Rectal smooth muscle tissue (tissue), 1 donor: ENCODE measurements at regions not wholly inside any gene's neighbourhood (a gene's known extent, or its start where the extent isn't known, plus 50 kb on each side); places are given as distances from the start of the nearest gene placed in this dataset.
A peak's percentile ranks its signal among the peaks of the same experiment; 100 is the strongest.

Source experiments
- H3K27ac ChIP-seq: one replicate; pipeline ENCODE4 v1.7.0; 2013; ENCODE audit warnings: low read depth, low read length, inconsistent platforms
- H3K27me3 ChIP-seq: one replicate; pipeline ENCODE4 v1.7.0; 2013; ENCODE audit warnings: low read length; ENCODE audit not compliant: control insufficient read depth, insufficient read depth
- H3K36me3 ChIP-seq: one replicate; pipeline ENCODE4 v1.7.0; 2013; ENCODE audit warnings: low read length; ENCODE audit not compliant: control insufficient read depth, insufficient read depth
- H3K4me1 ChIP-seq: one replicate; pipeline ENCODE4 v1.7.0; 2013; ENCODE audit warnings: low read length; ENCODE audit not compliant: control insufficient read depth, insufficient read depth
- H3K4me3 ChIP-seq: one replicate; pipeline ENCODE4 v1.7.0; 2013; ENCODE audit warnings: low read length
- H3K9ac ChIP-seq: one replicate; pipeline ENCODE4 v1.7.0; 2013; ENCODE audit warnings: low read length

DNA sequence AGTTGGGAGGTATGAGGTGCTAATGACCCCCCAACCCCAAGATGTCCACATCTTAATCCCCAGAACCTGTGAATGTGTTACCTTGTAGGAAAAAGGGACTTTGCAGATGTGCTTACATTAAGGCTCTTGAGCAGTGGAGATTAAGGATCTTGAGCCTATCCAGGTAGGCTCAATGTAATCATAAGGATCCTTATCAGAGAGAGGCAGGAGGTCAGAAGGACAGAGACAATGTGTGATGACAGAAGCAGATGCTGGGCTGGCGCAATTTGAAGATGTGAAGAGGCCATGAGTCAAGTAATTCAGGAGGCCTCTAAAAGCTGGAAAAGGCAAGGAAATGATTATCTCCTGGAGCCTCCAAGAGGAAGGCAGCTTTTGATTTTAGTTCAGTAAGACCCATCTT is 90.4 kb upstream of the MAX start:
- no peak overlapping the region for H3K27ac ChIP-seq
- no peak overlapping the region for H3K9ac ChIP-seq
- H3K36me3 ChIP-seq: no peaks in the 10 kb centered on the region
- H3K27me3 ChIP-seq: no peaks in the 10 kb centered on the region
- no peaks in the 10 kb centered on the region for H3K4me1 ChIP-seq
- no peak overlapping the region for H3K4me3 ChIP-seq

DNA sequence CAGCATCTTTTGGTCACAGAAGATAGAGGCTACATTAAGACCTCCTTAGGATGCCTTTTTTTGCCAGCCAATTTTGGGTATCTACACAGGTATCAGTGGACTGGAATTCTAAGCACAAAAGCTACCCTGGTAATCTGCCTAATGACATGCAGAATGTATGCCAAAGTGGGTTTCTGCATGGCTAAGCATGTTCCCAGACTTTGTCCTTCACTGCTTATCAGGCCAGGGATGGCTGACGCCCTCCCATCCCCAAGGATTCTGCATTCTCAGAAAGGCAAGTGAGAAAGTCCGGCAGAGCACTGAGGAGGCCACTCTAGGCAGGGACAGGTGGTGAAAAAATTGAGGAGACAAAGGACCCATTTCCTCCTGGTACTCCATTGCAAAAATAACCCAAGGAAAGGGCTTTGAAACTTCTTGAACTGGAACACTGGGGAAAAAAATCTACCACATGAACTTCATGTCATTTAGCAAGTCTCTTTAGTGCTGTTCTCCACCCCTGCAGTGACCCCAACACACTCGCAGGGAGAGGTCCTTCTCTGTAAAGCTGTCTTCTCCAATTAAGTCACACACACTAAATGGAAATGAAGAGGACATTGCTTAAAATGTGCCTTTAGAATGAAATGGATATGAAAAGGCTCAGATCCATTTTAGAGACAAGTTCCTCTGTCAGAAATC is 91.7 kb upstream of the MAX start:
- H3K9ac ChIP-seq: no peak overlapping the region
- H3K4me3 ChIP-seq: no peak overlapping the region
- H3K27ac ChIP-seq: no peak overlapping the region
- no peaks in the 10 kb centered on the region for H3K27me3 ChIP-seq
- no peaks in the 10 kb centered on the region for H3K36me3 ChIP-seq
- H3K4me1 ChIP-seq: no peaks in the 10 kb centered on the region

GRCh38 chr14:65195042-65195719 is 92.9 kb upstream of the MAX start:
- no peak overlapping the region for H3K27ac ChIP-seq
- H3K36me3 ChIP-seq: no peaks in the 10 kb centered on the region
- H3K4me3 ChIP-seq: no peak overlapping the region
- H3K9ac ChIP-seq: no peak overlapping the region
- H3K27me3 ChIP-seq: no peaks in the 10 kb centered on the region
- H3K4me1 ChIP-seq: no peaks in the 10 kb centered on the region

DNA sequence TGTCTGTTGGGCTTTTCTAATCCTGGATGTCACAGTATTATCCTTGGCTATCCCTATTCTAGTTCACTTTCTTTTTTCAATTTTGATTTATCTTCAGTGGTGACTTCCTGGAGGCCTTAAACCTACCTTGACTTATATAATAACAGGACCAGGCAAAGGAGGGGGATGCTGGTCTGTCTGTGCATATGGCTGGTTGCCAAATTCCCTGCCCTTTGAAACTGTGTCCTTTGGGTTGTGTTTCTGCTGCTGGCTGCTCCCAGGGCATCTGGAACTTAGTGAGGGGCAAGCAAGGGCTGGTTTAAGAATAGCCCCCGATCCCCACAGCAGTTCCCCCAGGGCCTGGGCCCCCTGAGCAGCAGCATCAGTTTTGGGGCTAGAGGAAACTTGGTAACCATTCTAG is 96.0 kb upstream of the MAX start:
- Histone ChIP-seq H3K9ac (no peak overlapping the region), H3K4me3 (no peak overlapping the region), H3K27ac (no peak overlapping the region), H3K27me3 (no peaks in the 10 kb centered on the region), H3K36me3 (no peaks in the 10 kb centered on the region), H3K4me1 (no peaks in the 10 kb centered on the region)

- no peaks in the 10 kb centered on the region for H3K4me1 ChIP-seq
- H3K27ac ChIP-seq: no peak overlapping the region
- H3K4me3 ChIP-seq: no peak overlapping the region
- no peak overlapping the region for H3K9ac ChIP-seq
- no peaks in the 10 kb centered on the region for H3K36me3 ChIP-seq
- H3K27me3 ChIP-seq: no peaks in the 10 kb centered on the region
Measured at GRCh38 chr14:65200454-65200853, 98.1 kb upstream of the MAX start.

GRCh38 chr14:65203574-65203973 is 101.3 kb upstream of the MAX start:
- H3K27ac ChIP-seq: no peak overlapping the region
- H3K4me3 ChIP-seq: no peak overlapping the region
- no peaks in the 10 kb centered on the region for H3K36me3 ChIP-seq
- no peak overlapping the region for H3K9ac ChIP-seq
- no peaks in the 10 kb centered on the region for H3K4me1 ChIP-seq
- H3K27me3 ChIP-seq: no peaks in the 10 kb centered on the region

GRCh38 chr14:65204056-65204455 is 101.7 kb upstream of the MAX start:
- no peaks in the 10 kb centered on the region for H3K36me3 ChIP-seq

GRCh38 chr14:65206078-65206447 is 103.7 kb upstream of the MAX start:
- Histone ChIP-seq H3K9ac (no peak overlapping the region), H3K27me3 (no peaks in the 10 kb centered on the region), H3K36me3 (no peaks in the 10 kb centered on the region), H3K27ac (no peak overlapping the region), H3K4me1 (no peaks in the 10 kb centered on the region), H3K4me3 (no peak overlapping the region)

More at GRCh38 chr14:65204056-65204455, 101.7 kb upstream of the MAX start:
- Histone ChIP-seq H3K27ac (no peak overlapping the region), H3K27me3 (no peaks in the 10 kb centered on the region), H3K4me1 (no peaks in the 10 kb centered on the region), H3K4me3 (no peak overlapping the region), H3K9ac (no peak overlapping the region)

DNA sequence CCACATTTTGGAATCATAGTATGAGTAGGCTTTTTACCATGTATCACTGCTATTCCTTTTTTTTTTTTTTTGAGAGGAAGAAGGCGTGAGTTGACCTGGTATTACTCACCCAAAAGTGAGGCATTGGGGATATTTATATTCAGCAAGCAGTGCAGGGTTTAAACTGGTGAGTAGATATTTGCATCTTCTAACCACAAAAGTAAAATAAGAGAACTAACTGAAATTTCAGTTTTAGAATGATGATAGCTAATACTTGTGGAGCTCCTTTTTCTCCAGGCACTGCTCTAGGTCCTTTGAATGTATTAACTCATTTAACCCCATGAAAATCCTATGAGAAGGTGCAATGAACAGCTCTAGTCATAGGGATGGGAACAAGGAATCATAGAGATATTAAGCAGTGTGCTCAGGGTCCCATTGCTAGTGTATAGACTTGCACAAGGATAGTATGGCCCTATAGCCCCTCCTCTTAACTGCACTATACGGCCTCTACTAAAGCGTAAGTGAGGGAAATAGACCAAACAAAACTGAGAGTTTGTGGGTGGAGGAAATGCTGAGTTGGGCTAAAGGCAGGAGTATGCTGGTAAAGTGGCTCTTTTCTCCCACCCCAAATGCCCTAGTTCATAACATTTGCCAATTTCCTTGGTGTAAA is 104.3 kb upstream of the MAX start:
- H3K4me1 ChIP-seq: no peaks in the 10 kb centered on the region
- H3K4me3 ChIP-seq: peak overlapping the region; percentile 15
- H3K27me3 ChIP-seq: no peaks in the 10 kb centered on the region
- no peaks in the 10 kb centered on the region for H3K36me3 ChIP-seq
- H3K9ac ChIP-seq: no peak overlapping the region
- no peak overlapping the region for H3K27ac ChIP-seq

DNA sequence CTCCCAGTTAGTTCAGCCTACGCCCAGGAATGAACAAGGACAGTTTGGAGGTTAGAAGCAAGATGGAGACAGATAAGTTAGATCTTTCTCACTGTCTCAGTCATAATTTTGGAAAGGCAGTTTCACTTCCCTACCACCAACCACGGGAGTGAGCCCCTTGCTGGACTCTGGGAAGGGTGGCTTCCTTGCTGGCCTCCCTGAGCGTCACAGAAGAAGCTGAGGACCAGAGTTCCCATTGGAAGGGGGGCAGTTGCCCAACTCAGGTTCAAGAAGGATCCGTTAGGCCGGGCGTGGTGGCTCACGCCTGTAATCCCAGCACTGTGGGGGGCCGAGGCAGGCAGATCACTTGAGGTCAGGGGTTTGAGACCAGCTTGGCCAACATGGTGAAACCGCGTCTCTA is 106.2 kb upstream of the MAX start:
- no peak overlapping the region for H3K27ac ChIP-seq
- H3K4me1 ChIP-seq: no peaks in the 10 kb centered on the region
- no peaks in the 10 kb centered on the region for H3K36me3 ChIP-seq
- no peak overlapping the region for H3K4me3 ChIP-seq
- H3K27me3 ChIP-seq: no peaks in the 10 kb centered on the region
- no peak overlapping the region for H3K9ac ChIP-seq

GRCh38 chr14:65210118-65210821 is 108.0 kb upstream of the MAX start:
- H3K9ac ChIP-seq: no peak overlapping the region
- no peak overlapping the region for H3K27ac ChIP-seq
- H3K27me3 ChIP-seq: no peaks in the 10 kb centered on the region
- no peaks in the 10 kb centered on the region for H3K4me1 ChIP-seq
- no peaks in the 10 kb centered on the region for H3K36me3 ChIP-seq
- H3K4me3 ChIP-seq: no peak overlapping the region

DNA sequence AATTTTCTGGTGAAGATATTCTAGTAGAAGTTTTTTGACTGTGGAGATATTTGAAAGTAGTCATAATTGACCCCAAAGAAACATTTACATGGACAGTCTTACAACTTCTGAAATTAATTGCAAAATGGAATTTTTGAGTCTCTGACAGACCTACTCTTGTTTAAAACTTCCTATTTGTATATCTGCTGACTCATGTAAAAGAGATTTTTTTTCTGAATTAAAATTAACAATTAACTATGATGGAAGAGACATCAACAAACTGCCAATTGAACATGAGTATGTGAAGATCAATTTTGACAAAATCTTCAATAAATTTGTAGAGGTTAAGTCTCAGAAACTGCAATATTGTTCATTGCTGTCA is 108.5 kb upstream of the MAX start:
- Histone ChIP-seq H3K9ac (no peak overlapping the region), H3K4me1 (no peaks in the 10 kb centered on the region), H3K36me3 (no peaks in the 10 kb centered on the region), H3K4me3 (no peak overlapping the region), H3K27ac (no peak overlapping the region), H3K27me3 (no peaks in the 10 kb centered on the region)
